T-cell (primary cell): ENCODE measurements at regions not wholly inside any gene's neighbourhood (a gene's known extent, or its start where the extent isn't known, plus 50 kb on each side); places are given as distances from the start of the nearest gene placed in this dataset.

ENCODE experiments used
- ATAC-seq, 4 experiments: fragments of 200-7000 bp in 3 of 4; fragments of 150-1000 bp in 1 of 4; cut with Tn5 transposase; replicated peaks in 1 of 4; 1 replicate in 3 of 4; 2 replicates in 1 of 4; pipeline ENCODE4 v1.10.0; 2021; ENCODE audit warnings: moderate library complexity in 3 of 4, mild to moderate bottlenecking in 2 of 4, moderate number of reproducible peaks in 1 of 4
- CTCF ChIA-PET, 2 donors: fragments of 300-600 bp; sonication (Branson Sonifier 250); formaldehyde crosslinking; loops; one replicate each; lab custom pipeline; 2022; ENCODE audit warnings: antibody characterized with exemption in 2 of 2; lab: Charles Lee
- POLR2A ChIA-PET, 2 donors: fragments of 300-600 bp; sonication (Branson Sonifier 250); formaldehyde crosslinking; loops; one replicate each; lab custom pipeline; 2022; ENCODE audit warnings: antibody characterized with exemption in 2 of 2; lab: Charles Lee
- DNase-seq, 35 experiments: peaks; one replicate each; pipeline versions ENCODE4 v3.0.0 to v3.0.0-alpha.2; 2013 to 2023
- H3K27ac ChIP-seq: one replicate; pipeline ENCODE4 v1.5.1; 2013; ENCODE audit warnings: low read length
- H3K27me3 ChIP-seq, 2 experiments: replicated peaks in 1 of 2; 1 replicate in 1 of 2; 2 replicates in 1 of 2; pipeline versions ENCODE4 v1.6.1 to v1.7.0; 2013; ENCODE audit warnings: low read length in 1 of 2, mixed read lengths in 1 of 2; ENCODE audit not compliant: control insufficient read depth in 2 of 2, insufficient read depth in 2 of 2; ENCODE audit errors: extremely low read depth in 1 of 2
- H3K36me3 ChIP-seq, 2 donors: 1 replicate in 1 of 2; 2 replicates in 1 of 2; pipeline versions ENCODE4 v1.6.1 to v1.7.0; 2013; ENCODE audit warnings: low read length in 1 of 2; ENCODE audit not compliant: control insufficient read depth in 2 of 2, insufficient read depth in 1 of 2; ENCODE audit errors: extremely low read depth in 1 of 2
- H3K4me1 ChIP-seq, 2 experiments: 1 replicate in 1 of 2; 2 replicates in 1 of 2; pipeline versions ENCODE4 v1.6.1 to v1.7.0; 2013; ENCODE audit warnings: low read length in 2 of 2, mixed read lengths in 1 of 2; ENCODE audit not compliant: insufficient read depth in 2 of 2, control insufficient read depth in 1 of 2; ENCODE audit errors: extremely low read depth in 1 of 2
- H3K4me3 ChIP-seq, 2 donors: 1 replicate in 1 of 2; 2 replicates in 1 of 2; pipeline versions ENCODE4 v1.5.1 to v1.7.0; 2013; ENCODE audit warnings: mild to moderate bottlenecking in 2 of 2, low read length in 1 of 2, moderate library complexity in 1 of 2; ENCODE audit not compliant: control insufficient read depth in 1 of 2; ENCODE audit errors: extremely low read depth in 1 of 2
- H3K9me3 ChIP-seq: 2 replicates; pipeline ENCODE4 v1.7.0; 2013
- H3K27ac Mint-ChIP-seq, 2 donors: one replicate each; pipeline ENCODE4 v1.8.0; 2020 to 2021; ENCODE audit warnings: mild to moderate bottlenecking in 2 of 2, mixed read lengths in 2 of 2
- H3K27me3 Mint-ChIP-seq, 2 donors: one replicate each; pipeline ENCODE4 v1.8.0; 2021 to 2022; ENCODE audit warnings: mixed read lengths in 2 of 2
- H3K36me3 Mint-ChIP-seq: one replicate; pipeline ENCODE4 v1.8.0; 2021; ENCODE audit warnings: mixed read lengths
- H3K4me1 Mint-ChIP-seq, 3 donors: one replicate each; pipeline ENCODE4 v1.8.0; 2020 to 2022; ENCODE audit warnings: mixed read lengths in 3 of 3, mild to moderate bottlenecking in 1 of 3
- H3K4me3 Mint-ChIP-seq, 3 donors: one replicate each; pipeline ENCODE4 v1.8.0; 2020 to 2022; ENCODE audit warnings: mild to moderate bottlenecking in 3 of 3, mixed read lengths in 3 of 3, moderate library complexity in 3 of 3
- H3K9me3 Mint-ChIP-seq, 3 donors: one replicate each; pipeline ENCODE4 v1.8.0; 2020 to 2022; ENCODE audit warnings: mixed read lengths in 3 of 3
- WGBS: methylation state at CpG from one replicate; pipeline ENCODE4 v1.1.5; 2013; ENCODE audit warnings: missing lambda C conversion rate; ENCODE audit not compliant: insufficient coverage; 5-methylcytosine and 5-hydroxymethylcytosine counted together

DNA sequence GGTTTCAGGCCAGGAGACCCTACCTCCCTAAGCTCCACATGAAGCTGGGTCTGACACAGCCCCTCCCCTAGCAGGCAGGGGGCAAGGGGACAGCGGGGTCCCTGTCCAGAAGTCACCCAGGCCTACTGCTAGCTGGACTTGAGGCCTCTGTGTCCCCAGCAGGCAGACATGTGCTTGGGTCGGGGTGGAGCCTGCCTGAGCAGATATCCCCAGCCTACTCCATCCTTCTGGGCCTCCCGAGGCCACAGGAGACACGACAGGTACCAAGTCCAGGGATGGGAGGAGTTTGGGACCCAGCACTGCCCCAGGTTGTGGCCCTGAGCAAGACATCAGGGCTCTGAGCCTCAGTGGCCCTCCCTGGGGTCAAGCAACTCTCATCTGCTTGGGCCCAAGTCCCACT, 105.2 kb upstream of the EIF5 start:
- H3K27me3 ChIP-seq, result peaks cover 0 to 70% of the 10 kb centered on the region in 2 experiments

DNA sequence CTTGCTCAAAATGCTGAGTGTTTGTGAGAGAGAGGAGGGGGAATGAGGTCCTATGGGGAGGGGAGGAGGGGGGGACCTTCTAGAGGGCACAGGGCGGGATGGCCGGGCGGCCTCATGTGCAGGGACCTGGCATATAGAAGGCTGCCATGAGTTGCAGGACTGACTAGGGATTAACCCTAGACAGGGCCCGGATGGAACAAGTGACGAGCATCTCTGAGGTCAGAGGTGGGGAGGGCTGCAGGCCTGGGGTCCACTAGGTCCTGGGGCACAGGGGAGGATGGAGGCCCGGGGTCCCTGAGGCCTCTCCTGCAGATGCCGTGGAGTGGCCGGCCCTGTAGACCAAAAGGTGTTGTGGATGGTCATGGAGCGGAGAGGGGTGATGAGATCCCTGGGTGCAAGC, 104.0 kb upstream of the EIF5 start:
- no peak overlapping the region for H3K4me3 Mint-ChIP-seq
- WGBS, result 90% methylated on average over 8 of the region's 9 CpGs
- peaks cover 22 to 36% of the 10 kb centered on the region in 2 donors for H3K27me3 Mint-ChIP-seq

More for the DNA sequence above, 105.2 kb upstream of the EIF5 start:
- DNase-seq (no peak), ATAC-seq (no peak)
- Histone ChIP-seq H3K9me3 (no peaks in the 10 kb centered on the region), H3K4me1 (no peaks in the 10 kb centered on the region), H3K27ac (no peak overlapping the region), H3K36me3 (no peaks in the 10 kb centered on the region), H3K4me3 (no peak overlapping the region)
- Mint-ChIP-seq H3K4me3 (no peak overlapping the region), H3K27ac (no peak overlapping the region), H3K27me3 (peaks cover 20 to 41% of the 10 kb centered on the region in 2 donors), H3K9me3 (no peaks in the 10 kb centered on the region), H3K4me1 (no peaks in the 10 kb centered on the region), H3K36me3 (no peaks in the 10 kb centered on the region)
- POLR2A ChIA-PET, result no interaction called here
- CTCF ChIA-PET, result no interaction called here
- 82% methylated on average over 4 of the region's 4 CpGs for WGBS

DNA sequence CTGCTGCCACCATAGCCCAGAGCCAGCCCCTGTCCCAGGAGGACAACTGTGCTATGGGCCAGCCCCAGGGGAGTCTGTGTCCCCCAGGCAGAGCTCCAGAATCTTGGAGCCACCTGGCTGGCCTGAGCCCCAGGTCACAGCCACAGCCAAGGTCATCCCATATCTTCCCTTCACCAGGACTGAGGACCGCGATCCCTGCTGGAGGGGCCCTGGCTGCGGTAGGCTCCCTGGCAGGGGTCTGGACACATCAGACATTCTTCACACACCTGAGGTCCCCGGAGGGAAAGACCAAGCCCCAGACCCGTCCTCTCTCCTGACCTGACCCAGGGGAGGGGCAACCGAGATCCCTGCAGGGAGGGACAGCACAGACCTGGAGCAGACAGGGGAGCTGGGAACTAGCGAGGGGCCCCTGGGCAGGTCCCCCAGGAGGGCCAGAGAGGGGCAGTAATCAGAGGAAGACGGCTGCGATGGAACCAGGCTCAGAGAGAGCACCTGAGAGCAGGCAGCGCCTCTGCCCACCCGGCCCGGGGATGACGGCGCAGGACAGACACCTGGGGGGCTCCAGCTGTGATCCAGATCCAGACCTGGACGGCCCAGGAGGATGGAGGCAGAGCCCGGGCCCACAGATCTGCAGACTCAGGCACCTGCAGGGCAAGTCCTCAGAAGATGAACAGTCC, 103.2 kb upstream of the EIF5 start:
- H3K4me1 Mint-ChIP-seq, result no peaks in the 10 kb centered on the region

More for the DNA sequence above, 104.0 kb upstream of the EIF5 start:
- POLR2A ChIA-PET, result no interaction called here
- Histone ChIP-seq H3K27me3 (peaks cover 0 to 61% of the 10 kb centered on the region in 2 experiments), H3K27ac (no peak overlapping the region), H3K36me3 (no peaks in the 10 kb centered on the region), H3K9me3 (no peaks in the 10 kb centered on the region), H3K4me3 (no peak overlapping the region), H3K4me1 (no peaks in the 10 kb centered on the region)
- CTCF ChIA-PET, result no interaction called here
- Mint-ChIP-seq H3K4me1 (no peaks in the 10 kb centered on the region), H3K36me3 (no peaks in the 10 kb centered on the region), H3K9me3 (no peaks in the 10 kb centered on the region), H3K27ac (no peak overlapping the region)
- DNase-seq (no peak), ATAC-seq (no peak)

DNA sequence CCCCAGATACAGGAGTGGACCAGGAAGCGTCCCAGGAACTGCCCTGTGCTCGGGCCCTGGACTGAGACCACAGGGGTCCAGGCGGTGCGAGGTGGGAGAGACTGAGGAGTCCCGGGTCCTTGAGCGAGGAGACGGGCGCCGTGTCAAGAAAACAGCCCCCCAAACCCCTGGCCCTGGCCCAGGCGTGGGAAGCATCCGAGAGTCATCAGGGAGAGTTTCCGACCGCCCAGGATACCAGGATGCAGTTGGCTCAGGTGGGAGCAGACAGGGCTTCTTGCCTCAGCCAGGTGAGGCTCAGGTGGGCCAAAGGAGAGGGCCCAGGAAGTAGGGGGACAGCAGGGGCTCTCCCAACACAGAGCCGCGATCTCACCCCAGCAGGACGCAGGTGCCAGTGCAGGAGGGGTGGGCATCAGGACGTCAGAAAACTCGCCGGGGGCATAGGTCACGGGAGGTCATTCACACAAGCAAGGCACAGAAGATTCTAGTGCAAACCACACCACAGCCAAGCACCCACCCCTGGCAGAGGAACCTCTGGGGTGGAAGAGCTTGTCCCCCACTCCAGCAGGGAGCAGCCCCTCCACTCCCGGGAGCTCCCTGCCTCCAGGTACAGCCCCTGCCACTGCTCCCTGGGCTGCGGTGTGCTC, 102.5 kb upstream of the EIF5 start:
- Histone ChIP-seq H3K27me3 (peaks cover 0 to 57% of the 10 kb centered on the region in 2 experiments), H3K4me1 (no peaks in the 10 kb centered on the region), H3K9me3 (no peaks in the 10 kb centered on the region), H3K4me3 (no peak overlapping the region), H3K27ac (no peak overlapping the region), H3K36me3 (no peaks in the 10 kb centered on the region)
- DNase-seq (no peak), ATAC-seq (no peak)
- CTCF ChIA-PET, result no interaction called here
- H3K27ac Mint-ChIP-seq, result no peak overlapping the region
- no peaks in the 10 kb centered on the region for H3K36me3 Mint-ChIP-seq
- H3K4me1 Mint-ChIP-seq, result no peaks in the 10 kb centered on the region
- peaks cover 0 to 6% (median 0%) of the 10 kb centered on the region in 3 donors for H3K9me3 Mint-ChIP-seq
- H3K27me3 Mint-ChIP-seq, result peaks cover 33 to 38% of the 10 kb centered on the region in 2 donors
- 88% methylated on average over 21 of the region's 22 CpGs for WGBS
- no peak overlapping the region for H3K4me3 Mint-ChIP-seq
- POLR2A ChIA-PET, result no interaction called here

More for the DNA sequence above, 103.2 kb upstream of the EIF5 start:
- Mint-ChIP-seq H3K36me3 (no peaks in the 10 kb centered on the region), H3K27ac (no peak overlapping the region), H3K27me3 (peaks cover 27 to 38% of the 10 kb centered on the region in 2 donors), H3K9me3 (no peaks in the 10 kb centered on the region), H3K4me3 (no peak overlapping the region)
- WGBS, result 83% methylated on average over 11 of the region's 16 CpGs
- ChIA-PET POLR2A (no interaction called here), CTCF (no interaction called here)
- H3K27ac ChIP-seq, result no peak overlapping the region
- H3K36me3 ChIP-seq, result no peaks in the 10 kb centered on the region
- H3K4me3 ChIP-seq, result no peak overlapping the region
- H3K9me3 ChIP-seq, result no peaks in the 10 kb centered on the region
- ATAC-seq (no peak), DNase-seq (no peak)
- peaks cover 0 to 60% of the 10 kb centered on the region in 2 experiments for H3K27me3 ChIP-seq
- no peaks in the 10 kb centered on the region for H3K4me1 ChIP-seq

DNA sequence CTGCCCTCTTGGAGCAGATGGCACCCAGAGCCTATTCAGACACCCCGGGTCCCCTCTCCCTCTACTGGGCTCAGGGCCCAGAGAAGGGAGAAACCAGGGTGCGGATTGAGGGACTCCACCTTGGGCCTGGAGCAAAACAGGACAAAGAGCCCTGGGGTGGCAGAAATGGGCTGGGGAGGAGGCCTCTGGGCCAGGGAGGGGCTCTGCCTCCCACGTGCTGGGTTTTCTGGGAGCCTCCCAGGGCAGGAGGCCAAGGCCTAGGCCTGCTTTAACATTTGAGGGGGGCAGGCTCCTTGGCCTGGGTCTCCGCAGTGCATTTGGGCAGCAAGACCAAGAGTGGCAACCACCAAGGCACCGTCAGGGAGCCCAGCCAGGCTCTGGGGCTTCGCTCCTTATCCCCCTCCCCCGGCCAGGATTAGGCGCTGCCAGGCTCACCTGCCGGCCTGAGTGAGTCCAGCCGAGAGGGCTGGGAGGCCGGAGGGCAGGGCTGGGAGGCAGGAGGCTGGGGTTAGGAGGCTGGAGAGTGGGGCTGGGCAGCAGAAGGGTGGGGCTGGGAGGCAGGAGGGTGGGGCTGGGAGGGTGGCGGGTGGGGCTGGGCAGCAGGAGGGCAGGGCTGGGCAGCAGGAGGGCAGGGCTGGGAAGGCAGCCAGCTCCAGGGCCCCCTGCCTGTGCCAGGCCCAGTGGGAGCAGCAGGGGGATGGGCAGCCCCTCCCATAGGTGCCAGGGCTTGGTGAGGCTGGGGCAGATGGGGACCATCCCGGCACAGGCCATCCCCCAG, 101.8 kb upstream of the EIF5 start:
- Mint-ChIP-seq H3K27ac (no peak overlapping the region), H3K27me3 (peaks cover 34 to 38% of the 10 kb centered on the region in 2 donors), H3K4me1 (no peaks in the 10 kb centered on the region), H3K36me3 (no peaks in the 10 kb centered on the region), H3K9me3 (peaks cover 0 to 9% (median 1%) of the 10 kb centered on the region in 3 donors), H3K4me3 (no peak overlapping the region)
- no peak for ATAC-seq
- CTCF ChIA-PET, result no interaction called here
- Histone ChIP-seq H3K36me3 (no peaks in the 10 kb centered on the region), H3K27me3 (peaks cover 0 to 49% of the 10 kb centered on the region in 2 experiments), H3K9me3 (no peaks in the 10 kb centered on the region), H3K4me3 (no peak overlapping the region), H3K4me1 (no peaks in the 10 kb centered on the region), H3K27ac (no peak overlapping the region)
- WGBS, result 83% methylated on average over 8 of the region's 13 CpGs
- DNase-seq, result no peak
- POLR2A ChIA-PET, result no interaction called here

DNA sequence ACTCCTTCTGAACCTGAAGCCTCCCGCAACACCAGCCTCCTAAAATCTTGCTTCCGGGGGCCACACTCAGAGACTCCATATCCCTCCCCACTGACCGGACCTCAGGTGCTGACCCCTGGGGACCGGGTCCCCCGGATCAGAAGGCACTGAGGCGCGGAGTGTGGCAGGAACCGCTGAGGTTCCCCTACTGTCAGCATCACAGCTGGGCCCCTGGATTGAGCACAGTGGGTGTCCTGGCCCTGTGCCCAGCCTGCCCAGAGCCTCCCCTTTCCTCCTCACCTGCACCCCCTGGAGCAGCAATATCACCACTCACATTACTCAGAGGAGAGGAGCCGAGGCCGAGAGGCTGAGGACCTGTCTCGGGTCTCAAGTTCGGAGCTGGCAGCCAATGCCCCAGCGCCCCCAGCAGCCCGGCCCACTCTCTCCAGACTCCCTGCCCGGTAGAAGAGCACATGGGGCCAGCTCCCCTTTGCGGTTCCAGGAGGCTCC, 101.2 kb upstream of the EIF5 start:
- Mint-ChIP-seq H3K27me3 (peaks cover 28 to 33% of the 10 kb centered on the region in 2 donors), H3K9me3 (peaks cover under 1 to 15% (median 8%) of the 10 kb centered on the region in 3 donors), H3K27ac (no peak overlapping the region), H3K36me3 (no peaks in the 10 kb centered on the region), H3K4me3 (no peak overlapping the region), H3K4me1 (no peaks in the 10 kb centered on the region)
- no peaks in the 10 kb centered on the region for H3K36me3 ChIP-seq
- no peaks in the 10 kb centered on the region for H3K9me3 ChIP-seq
- no peak for ATAC-seq
- DNase-seq, result no peak
- ChIA-PET CTCF (no interaction called here), POLR2A (no interaction called here)
- peaks cover 0 to 48% of the 10 kb centered on the region in 2 experiments for H3K27me3 ChIP-seq
- H3K4me3 ChIP-seq, result no peak overlapping the region
- no peak overlapping the region for H3K27ac ChIP-seq
- no peaks in the 10 kb centered on the region for H3K4me1 ChIP-seq
- 90% methylated on average over 12 of the region's 16 CpGs for WGBS
